GM10266 (cell line): ENCODE measurements at regions not wholly inside any gene's neighbourhood (a gene's known extent, or its start where the extent isn't known, plus 50 kb on each side); places are given as distances from the start of the nearest gene placed in this dataset.

Experiments used
- DNase-seq: peaks from one replicate; pipeline ENCODE4 v3.0.0; 2012; ENCODE audit errors: extremely low spot score
- TF ChIP-seq, protein P1 (sequence below): IDR thresholded peaks from 2 replicates; pipeline ENCODE4 v1.5.1; 2012; ENCODE audit warnings: mild to moderate bottlenecking, low read depth; ENCODE audit not compliant: control insufficient read depth, insufficient read depth; ENCODE audit errors: missing control alignments

DNA sequence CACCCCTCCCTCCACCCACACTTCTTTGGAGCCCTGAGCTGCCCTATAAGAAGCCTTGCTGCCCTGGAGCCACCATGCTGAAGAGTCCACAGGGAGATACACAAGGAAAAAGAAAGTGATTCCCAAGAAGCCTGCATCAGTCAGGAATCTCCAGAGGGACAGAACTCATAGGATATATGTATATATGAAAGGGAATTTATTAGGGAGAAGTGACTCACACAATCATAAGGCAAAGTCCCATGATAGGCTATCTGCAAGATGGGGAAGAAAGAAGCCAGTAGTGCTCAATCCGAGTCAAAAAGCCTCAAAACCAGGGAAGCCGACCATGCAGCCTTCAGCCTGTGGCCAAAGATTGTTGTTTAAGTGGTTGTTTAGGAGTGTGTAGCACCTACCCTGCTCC, 87.9 kb downstream of the TMEM114 start:
- TF ChIP-seq, protein P1, sequence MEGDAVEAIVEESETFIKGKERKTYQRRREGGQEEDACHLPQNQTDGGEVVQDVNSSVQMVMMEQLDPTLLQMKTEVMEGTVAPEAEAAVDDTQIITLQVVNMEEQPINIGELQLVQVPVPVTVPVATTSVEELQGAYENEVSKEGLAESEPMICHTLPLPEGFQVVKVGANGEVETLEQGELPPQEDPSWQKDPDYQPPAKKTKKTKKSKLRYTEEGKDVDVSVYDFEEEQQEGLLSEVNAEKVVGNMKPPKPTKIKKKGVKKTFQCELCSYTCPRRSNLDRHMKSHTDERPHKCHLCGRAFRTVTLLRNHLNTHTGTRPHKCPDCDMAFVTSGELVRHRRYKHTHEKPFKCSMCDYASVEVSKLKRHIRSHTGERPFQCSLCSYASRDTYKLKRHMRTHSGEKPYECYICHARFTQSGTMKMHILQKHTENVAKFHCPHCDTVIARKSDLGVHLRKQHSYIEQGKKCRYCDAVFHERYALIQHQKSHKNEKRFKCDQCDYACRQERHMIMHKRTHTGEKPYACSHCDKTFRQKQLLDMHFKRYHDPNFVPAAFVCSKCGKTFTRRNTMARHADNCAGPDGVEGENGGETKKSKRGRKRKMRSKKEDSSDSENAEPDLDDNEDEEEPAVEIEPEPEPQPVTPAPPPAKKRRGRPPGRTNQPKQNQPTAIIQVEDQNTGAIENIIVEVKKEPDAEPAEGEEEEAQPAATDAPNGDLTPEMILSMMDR = no peak
- DNase-seq = no peak

DNA sequence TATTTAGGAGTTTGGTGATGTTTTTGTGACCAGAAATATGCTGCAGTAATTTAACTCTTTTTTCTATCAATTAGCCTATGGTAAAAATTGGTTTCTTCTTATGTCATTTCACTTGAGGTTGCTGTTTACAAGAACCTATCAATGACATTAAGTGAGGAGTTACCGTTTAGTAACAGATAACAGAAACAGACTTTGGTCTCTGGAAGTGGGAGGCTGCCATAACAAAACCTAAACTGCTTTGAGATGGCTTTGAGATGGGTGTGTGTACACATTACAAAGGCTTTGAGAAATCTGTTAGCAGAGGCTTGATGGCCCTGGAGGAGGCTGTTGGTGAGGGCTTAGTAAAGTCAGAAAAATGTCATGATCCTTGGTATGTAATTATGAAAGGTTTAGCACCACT, 90.0 kb downstream of the TMEM114 start:
- DNase-seq = no peak
- TF ChIP-seq, protein P1 = no peak

DNA sequence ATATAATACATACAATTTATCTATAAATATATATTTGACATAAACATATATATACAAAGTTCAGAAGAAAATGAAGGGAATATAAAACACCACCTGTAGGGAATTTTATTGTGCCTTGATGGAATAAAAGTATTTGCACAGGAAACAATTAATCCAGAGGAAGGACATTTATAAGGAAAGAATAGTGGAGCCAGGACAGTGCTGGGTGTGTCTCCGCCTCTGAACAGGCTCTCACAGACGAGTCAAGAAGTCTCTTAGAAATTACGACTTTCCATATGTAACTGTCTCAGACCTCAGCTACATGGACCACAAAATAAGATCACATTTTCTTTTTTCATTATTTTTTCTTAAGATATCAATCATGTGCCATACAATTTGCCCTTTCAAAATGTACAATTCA, 93.9 kb downstream of the TMEM114 start:
- DNase-seq = no peak
- TF ChIP-seq, protein P1 = no peak

DNA sequence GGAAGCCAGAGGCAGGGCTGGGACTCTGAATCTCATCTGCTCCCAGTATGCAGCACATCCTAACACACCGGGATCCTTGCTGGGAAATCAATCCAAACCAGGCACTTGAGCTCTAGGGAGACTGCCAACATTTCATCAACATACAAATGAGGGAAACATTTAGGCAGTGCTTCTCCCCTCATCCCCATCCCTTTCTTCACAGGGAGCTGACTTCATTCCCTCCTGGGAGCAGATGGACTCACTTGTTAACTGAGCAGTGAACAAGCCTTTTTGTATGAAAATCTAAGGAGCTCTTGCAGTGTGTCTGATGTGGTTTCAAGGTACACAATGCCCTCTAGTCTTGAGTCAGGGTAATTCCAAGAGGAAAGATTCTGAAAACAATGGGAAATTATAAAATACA, 96.3 kb downstream of the TMEM114 start:
- TF ChIP-seq, protein P1 = no peak
- no peak for DNase-seq

DNA sequence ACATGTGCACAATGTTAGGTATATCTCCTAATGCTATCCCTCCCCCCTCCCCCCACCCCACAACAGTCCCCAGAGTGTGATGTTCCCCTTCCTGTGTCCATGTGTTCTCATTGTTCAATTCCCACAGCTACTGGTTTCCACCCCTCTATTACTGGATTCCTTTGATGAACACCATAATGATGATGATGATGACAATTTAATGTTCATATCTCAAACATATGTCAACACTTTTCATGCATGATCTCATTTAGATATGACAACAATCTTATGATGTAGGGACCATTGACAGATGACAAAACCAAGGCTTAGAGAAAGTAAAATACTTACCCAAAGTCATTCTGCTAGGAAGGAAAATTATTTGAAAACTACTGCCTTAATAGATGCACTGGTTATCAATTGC, 97.6 kb downstream of the TMEM114 start:
- no peak for DNase-seq
- TF ChIP-seq, protein P1 = no peak

DNA sequence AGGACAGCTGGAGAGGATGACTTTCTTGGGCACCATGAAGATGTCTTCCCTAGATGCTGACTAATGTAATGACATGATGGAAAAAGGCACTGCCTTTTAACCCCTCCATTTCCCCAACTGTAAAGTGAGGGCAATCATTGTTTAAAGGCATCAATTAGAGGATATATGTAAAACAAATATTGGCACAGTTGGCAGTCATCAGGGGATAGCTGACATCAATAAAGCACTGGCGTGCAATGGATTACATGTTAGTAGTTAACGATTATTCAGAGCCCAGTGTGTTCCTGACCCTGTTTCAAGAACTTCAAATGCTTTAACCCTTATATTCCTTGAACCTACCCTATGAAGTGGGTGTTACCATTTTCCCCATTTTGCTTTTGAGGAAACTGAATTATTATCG, 100.7 kb downstream of the TMEM114 start:
- DNase-seq = no peak
- TF ChIP-seq, protein P1 = no peak

DNA sequence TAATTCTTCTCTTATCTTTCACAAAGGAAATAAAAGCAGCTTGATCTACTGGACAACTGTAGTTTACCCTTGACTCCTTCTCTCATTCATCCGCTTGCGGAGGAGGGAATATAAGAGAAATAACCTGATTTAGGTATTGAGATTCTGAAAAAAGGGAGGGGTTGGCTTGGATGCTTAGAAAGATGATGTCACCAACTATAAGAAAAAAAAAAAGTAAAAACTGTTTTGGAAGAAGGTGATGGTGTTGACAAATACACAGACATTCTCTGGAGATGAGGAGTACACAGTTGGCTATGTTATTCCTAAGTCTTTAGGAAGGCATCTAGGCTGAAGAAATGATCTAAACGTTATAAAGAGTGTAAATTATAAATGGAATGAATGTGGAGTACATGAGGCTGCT, 103.3 kb downstream of the TMEM114 start:
- no peak for DNase-seq
- TF ChIP-seq, protein P1 = no peak
